GM18873 (cell line): ENCODE measurements at regions not wholly inside any gene's neighbourhood (a gene's known extent, or its start where the extent isn't known, plus 50 kb on each side); places are given as distances from the start of the nearest gene placed in this dataset.
"Not testable (repeated sequence)": the region's sequence is repeated elsewhere in the genome, so short reads cannot be mapped to it uniquely, and the experiment has no call there.

ENCODE experiments used
- ATAC-seq: cut with Tn5 transposase; IDR thresholded peaks from one replicate; pipeline ENCODE4 v1.9.1; 2021; ENCODE audit warnings: mild to moderate bottlenecking, moderate library complexity, moderate number of reproducible peaks; ENCODE audit not compliant: unreplicated experiment, low FRiP score

GRCh38 chr11:90656171-90656570, 433.3 kb upstream of the CHORDC1 start:
- no peak for ATAC-seq

GRCh38 chr11:90650153-90650552, 427.3 kb upstream of the CHORDC1 start:
- no peak for ATAC-seq

- no peak for ATAC-seq
These were observed 423.9 kb upstream of the CHORDC1 start for GRCh38 chr11:90646706-90647105.

- ATAC-seq, result no peak
These were observed 423.4 kb upstream of the CHORDC1 start for GRCh38 chr11:90646266-90646665.

- no peak for ATAC-seq
These were observed 416.7 kb upstream of the CHORDC1 start for GRCh38 chr11:90639461-90639993.

- ATAC-seq, result no peak
These were observed 413.0 kb upstream of the CHORDC1 start for GRCh38 chr11:90635886-90636285.

- no peak for ATAC-seq
These were observed 412.3 kb upstream of the CHORDC1 start for GRCh38 chr11:90635151-90635550.

GRCh38 chr11:90630176-90630575, 407.3 kb upstream of the CHORDC1 start:
- no peak for ATAC-seq

GRCh38 chr11:90629229-90629806, 406.5 kb upstream of the CHORDC1 start:
- ATAC-seq, result no peak

GRCh38 chr11:90614318-90614717, 391.5 kb upstream of the CHORDC1 start:
- no peak for ATAC-seq

GRCh38 chr11:90613037-90613436, 390.2 kb upstream of the CHORDC1 start:
- not testable (repeated sequence) for ATAC-seq

- no peak for ATAC-seq
These were observed 383.9 kb upstream of the CHORDC1 start for GRCh38 chr11:90606721-90607120.

- ATAC-seq, result no peak
These were observed 378.4 kb upstream of the CHORDC1 start for GRCh38 chr11:90601261-90601660.

GRCh38 chr11:90594658-90595057, 371.8 kb upstream of the CHORDC1 start:
- ATAC-seq, result no peak

GRCh38 chr11:90593099-90593498, 370.2 kb upstream of the CHORDC1 start:
- ATAC-seq, result no peak

GRCh38 chr11:90590286-90590685, 367.4 kb upstream of the CHORDC1 start:
- ATAC-seq, result no peak

- ATAC-seq, result no peak
These were observed 366.9 kb upstream of the CHORDC1 start for GRCh38 chr11:90589735-90590134.

- ATAC-seq, result no peak
These were observed 365.0 kb upstream of the CHORDC1 start for GRCh38 chr11:90587896-90588295.

GRCh38 chr11:90585491-90585890, 362.6 kb upstream of the CHORDC1 start:
- ATAC-seq, result no peak

- not testable (repeated sequence) for ATAC-seq
These were observed 360.1 kb upstream of the CHORDC1 start for GRCh38 chr11:90582999-90583398.

GRCh38 chr11:90564531-90564930, 341.7 kb upstream of the CHORDC1 start:
- no peak for ATAC-seq

- no peak for ATAC-seq
These were observed 335.5 kb upstream of the CHORDC1 start for GRCh38 chr11:90558328-90558865.
